Panc1 (cell line): ENCODE measurements at regions not wholly inside any gene's neighbourhood (a gene's known extent, or its start where the extent isn't known, plus 50 kb on each side); places are given as distances from the start of the nearest gene placed in this dataset.

Experiments
- ATAC-seq: fragments of 200-7000 bp; cut with Tn5 transposase; 2 replicates; pipeline ENCODE4 v1.9.1; 2020; ENCODE audit warnings: mild to moderate bottlenecking, moderate library complexity
- BruUV-seq: library from RNA; stranded (reverse); fragments of 400-500 nt; replicated peaks from 2 replicates; lab custom pipeline; 2021; lab: Mats Ljungman, UMichigan
- CTCF ChIA-PET: fragments of 300-600 bp; sonication (Branson Sonifier 250); formaldehyde crosslinking; loops from one replicate; lab custom pipeline; 2022; ENCODE audit warnings: antibody characterized with exemption; lab: Charles Lee
- POLR2A ChIA-PET: fragments of 300-600 bp; sonication (Branson Sonifier 250); formaldehyde crosslinking; loops from one replicate; lab custom pipeline; 2022; ENCODE audit warnings: antibody characterized with exemption; lab: Charles Lee
- DNase-seq: peaks from one replicate; pipeline ENCODE4 v3.0.0-alpha.2; 2010; ENCODE audit warnings: low read depth, low spot score
- H3K27ac ChIP-seq: 2 replicates; pipeline ENCODE4 v1.5.1; 2011; ENCODE audit warnings: mild to moderate bottlenecking, low read length, inconsistent platforms
- H3K27me3 ChIP-seq: fragments of 200-500 bp; sonication (Bioruptor generic); 2 replicates; pipeline ENCODE4 v1.6.0; 2014; ENCODE audit warnings: low read length, inconsistent platforms; ENCODE audit not compliant: control insufficient read depth, insufficient read depth
- H3K36me3 ChIP-seq: fragments of 200-500 bp; sonication (Bioruptor generic); 2 replicates; pipeline ENCODE4 v1.5.1; 2014; ENCODE audit warnings: inconsistent platforms, mild to moderate bottlenecking, low read length, moderate library complexity; ENCODE audit not compliant: control insufficient read depth, insufficient read depth
- H3K4me1 ChIP-seq: 2 replicates; pipeline ENCODE4 v1.5.1; 2011; ENCODE audit warnings: inconsistent platforms, mild to moderate bottlenecking, low read length, moderate library complexity; ENCODE audit not compliant: control insufficient read depth, insufficient read depth
- H3K4me3 ChIP-seq, 2 experiments: 2 replicates each; pipeline ENCODE4 v1.5.1; 2011 to 2012; ENCODE audit warnings: low read depth in 2 of 2, low read length in 2 of 2, mild to moderate bottlenecking in 2 of 2, inconsistent platforms in 1 of 2, moderate library complexity in 1 of 2
- H3K9me3 ChIP-seq: fragments of 200-500 bp; sonication (Bioruptor generic); 2 replicates; pipeline ENCODE4 v1.5.1; 2014; ENCODE audit warnings: low read depth, mild to moderate bottlenecking, inconsistent platforms, low read length, moderate library complexity; ENCODE audit not compliant: control insufficient read depth, insufficient read depth
- POLR2AphosphoS5 ChIP-seq: IDR thresholded peaks from 2 replicates; pipeline ENCODE4 v1.6.1; 2012; ENCODE audit warnings: mild to moderate bottlenecking, low read depth, low read length, moderate library complexity
- SIN3A ChIP-seq: IDR thresholded peaks from 2 replicates; pipeline ENCODE4 v1.6.1; 2012; ENCODE audit warnings: low read depth, mild to moderate bottlenecking, low read length, moderate library complexity, borderline replicate concordance; ENCODE audit not compliant: insufficient read depth
- TCF7L2 ChIP-seq: IDR thresholded peaks from 2 replicates; pipeline ENCODE4 v1.6.1; 2011; ENCODE audit warnings: mild to moderate bottlenecking, low read depth, low read length, inconsistent platforms
- in situ Hi-C: cut with HindIII; loops from 2 replicates; pipeline ENCODE4 v1.10.0; 2016; ENCODE audit warnings: low sequenced_read_pairs, low pct_unique_long_range_greater_than_20kb
- intact Hi-C: fragments of 100-400 bp; cut with micrococcal nuclease; formaldehyde crosslinking; loops from one replicate; pipeline ENCODE4 v1.10.0; 2022; ENCODE audit not compliant: unreplicated experiment
- TF ChIP-seq, protein P1 (sequence below): fragments of 450-650 bp; IDR thresholded peaks from 2 replicates; pipeline ENCODE4 v1.5.1; 2017; ENCODE audit warnings: mild to moderate bottlenecking
- TF ChIP-seq, protein P2 (sequence below), 2 experiments: IDR thresholded peaks; 2 replicates each; pipeline ENCODE4 v1.6.1; 2011 to 2012; ENCODE audit warnings: low read depth in 2 of 2, control low read depth in 1 of 2, low read length in 1 of 2, mild to moderate bottlenecking in 1 of 2, moderate library complexity in 1 of 2; ENCODE audit not compliant: insufficient read depth in 1 of 2

DNA sequence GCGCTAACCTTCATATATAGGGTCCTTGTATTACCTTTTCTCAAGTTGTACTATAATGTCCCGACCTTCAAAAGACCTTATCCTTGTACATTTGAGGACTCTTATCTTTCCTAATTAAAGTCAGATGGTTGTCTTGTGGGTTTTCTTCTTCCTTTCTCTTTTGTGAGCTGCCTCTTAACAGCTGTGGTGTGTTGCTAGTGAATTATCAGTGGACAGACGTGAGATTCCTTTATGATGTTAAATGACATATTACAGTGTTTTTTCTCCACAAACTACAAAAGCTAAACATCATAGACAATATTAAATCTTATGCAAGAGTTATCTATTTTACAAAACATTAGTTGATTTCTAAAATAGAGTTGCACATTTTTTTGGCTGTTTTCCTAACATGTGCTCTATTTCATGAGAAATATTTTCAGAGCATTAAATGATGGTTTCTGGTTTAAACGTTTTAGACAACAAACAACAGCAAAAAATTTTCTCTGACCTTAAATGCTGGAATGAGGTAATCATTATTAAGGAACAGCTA lies 272.2 kb upstream of the NPVF start:
- Histone ChIP-seq H3K27me3 (peaks cover 3% of the 10 kb centered on the region), H3K4me3 (no peak overlapping the region), H3K27ac (no peak overlapping the region), H3K9me3 (no peaks in the 10 kb centered on the region), H3K36me3 (no peaks in the 10 kb centered on the region), H3K4me1 (no peaks in the 10 kb centered on the region)
- ATAC-seq (no peak), DNase-seq (no peak)
- no TSS peak for BruUV-seq
- TF ChIP-seq POLR2AphosphoS5 = no peak
- TF ChIP-seq, protein P1, sequence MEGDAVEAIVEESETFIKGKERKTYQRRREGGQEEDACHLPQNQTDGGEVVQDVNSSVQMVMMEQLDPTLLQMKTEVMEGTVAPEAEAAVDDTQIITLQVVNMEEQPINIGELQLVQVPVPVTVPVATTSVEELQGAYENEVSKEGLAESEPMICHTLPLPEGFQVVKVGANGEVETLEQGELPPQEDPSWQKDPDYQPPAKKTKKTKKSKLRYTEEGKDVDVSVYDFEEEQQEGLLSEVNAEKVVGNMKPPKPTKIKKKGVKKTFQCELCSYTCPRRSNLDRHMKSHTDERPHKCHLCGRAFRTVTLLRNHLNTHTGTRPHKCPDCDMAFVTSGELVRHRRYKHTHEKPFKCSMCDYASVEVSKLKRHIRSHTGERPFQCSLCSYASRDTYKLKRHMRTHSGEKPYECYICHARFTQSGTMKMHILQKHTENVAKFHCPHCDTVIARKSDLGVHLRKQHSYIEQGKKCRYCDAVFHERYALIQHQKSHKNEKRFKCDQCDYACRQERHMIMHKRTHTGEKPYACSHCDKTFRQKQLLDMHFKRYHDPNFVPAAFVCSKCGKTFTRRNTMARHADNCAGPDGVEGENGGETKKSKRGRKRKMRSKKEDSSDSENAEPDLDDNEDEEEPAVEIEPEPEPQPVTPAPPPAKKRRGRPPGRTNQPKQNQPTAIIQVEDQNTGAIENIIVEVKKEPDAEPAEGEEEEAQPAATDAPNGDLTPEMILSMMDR = no peak
- TF ChIP-seq SIN3A = no peak
- TF ChIP-seq, protein P2, sequence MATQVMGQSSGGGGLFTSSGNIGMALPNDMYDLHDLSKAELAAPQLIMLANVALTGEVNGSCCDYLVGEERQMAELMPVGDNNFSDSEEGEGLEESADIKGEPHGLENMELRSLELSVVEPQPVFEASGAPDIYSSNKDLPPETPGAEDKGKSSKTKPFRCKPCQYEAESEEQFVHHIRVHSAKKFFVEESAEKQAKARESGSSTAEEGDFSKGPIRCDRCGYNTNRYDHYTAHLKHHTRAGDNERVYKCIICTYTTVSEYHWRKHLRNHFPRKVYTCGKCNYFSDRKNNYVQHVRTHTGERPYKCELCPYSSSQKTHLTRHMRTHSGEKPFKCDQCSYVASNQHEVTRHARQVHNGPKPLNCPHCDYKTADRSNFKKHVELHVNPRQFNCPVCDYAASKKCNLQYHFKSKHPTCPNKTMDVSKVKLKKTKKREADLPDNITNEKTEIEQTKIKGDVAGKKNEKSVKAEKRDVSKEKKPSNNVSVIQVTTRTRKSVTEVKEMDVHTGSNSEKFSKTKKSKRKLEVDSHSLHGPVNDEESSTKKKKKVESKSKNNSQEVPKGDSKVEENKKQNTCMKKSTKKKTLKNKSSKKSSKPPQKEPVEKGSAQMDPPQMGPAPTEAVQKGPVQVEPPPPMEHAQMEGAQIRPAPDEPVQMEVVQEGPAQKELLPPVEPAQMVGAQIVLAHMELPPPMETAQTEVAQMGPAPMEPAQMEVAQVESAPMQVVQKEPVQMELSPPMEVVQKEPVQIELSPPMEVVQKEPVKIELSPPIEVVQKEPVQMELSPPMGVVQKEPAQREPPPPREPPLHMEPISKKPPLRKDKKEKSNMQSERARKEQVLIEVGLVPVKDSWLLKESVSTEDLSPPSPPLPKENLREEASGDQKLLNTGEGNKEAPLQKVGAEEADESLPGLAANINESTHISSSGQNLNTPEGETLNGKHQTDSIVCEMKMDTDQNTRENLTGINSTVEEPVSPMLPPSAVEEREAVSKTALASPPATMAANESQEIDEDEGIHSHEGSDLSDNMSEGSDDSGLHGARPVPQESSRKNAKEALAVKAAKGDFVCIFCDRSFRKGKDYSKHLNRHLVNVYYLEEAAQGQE (IDR thresholded peaks at IDR 0.05; ENCODE audit: insufficient read depth in 1 of 2, low read depth in 2 of 2, low read length in 1 of 2) = no peak
- no peak for TF ChIP-seq TCF7L2
- intact Hi-C loops = no loop called here
- POLR2A ChIA-PET = interaction anchor here (0.5 kb wide), 1 partner anchor 877 kb away, joined by 7 read pairs; no protein-coding TSS in a partner anchor
- CTCF ChIA-PET = no interaction called here
- in situ Hi-C loops = no loop called here

DNA sequence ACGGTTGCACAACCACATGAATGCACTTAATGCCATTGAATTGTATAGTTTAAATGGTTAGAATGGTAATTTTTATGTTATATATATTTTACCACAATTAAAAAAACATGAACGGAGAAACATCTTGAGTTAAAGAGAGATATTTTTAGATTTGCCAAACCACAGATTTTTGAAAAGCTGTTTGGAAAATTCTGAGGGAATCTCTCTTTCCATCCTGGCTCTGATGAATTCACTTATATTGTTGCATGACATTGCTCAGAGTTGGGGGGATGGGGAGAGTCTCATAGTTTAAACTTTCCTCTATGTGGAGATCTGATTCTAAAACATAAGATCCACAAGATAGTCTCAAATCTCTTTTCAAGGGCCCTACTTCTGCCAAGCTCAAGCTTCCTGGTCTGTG lies 275.0 kb upstream of the NPVF start:
- Histone ChIP-seq H3K27ac (no peak overlapping the region), H3K36me3 (no peaks in the 10 kb centered on the region), H3K4me1 (no peaks in the 10 kb centered on the region), H3K4me3 (no peak overlapping the region), H3K9me3 (no peaks in the 10 kb centered on the region), H3K27me3 (peaks cover 3% of the 10 kb centered on the region)
- TF ChIP-seq, protein P1 = no peak
- TF ChIP-seq POLR2AphosphoS5 = no peak
- ChIA-PET POLR2A (no interaction called here), CTCF (no interaction called here)
- ATAC-seq (no peak), DNase-seq (no peak)
- intact Hi-C loops (no loop called here), in situ Hi-C loops (no loop called here)
- BruUV-seq = no TSS peak
